ENCODE measurements at regions not wholly inside any gene's neighbourhood (a gene's known extent, or its start where the extent isn't known, plus 50 kb on each side); places are given as distances from the start of the nearest gene placed in this dataset.

- TF ChIP-seq YY1 (IDR thresholded peaks at IDR 0.05; ENCODE audit: insufficient read depth, insufficient read length): no peak
- TF ChIP-seq SUZ12 (IDR thresholded peaks at IDR 0.05; ENCODE audit: extremely low read depth, insufficient read depth, insufficient read length): no peak
- no peak for TF ChIP-seq ZNF274 (IDR thresholded peaks at IDR 0.05; ENCODE audit: low read depth, low read length)
Observed at GRCh38 chr6:105896821-105897095, 189.4 kb upstream of the PRDM1 start.
